Neuronal stem cell (in vitro differentiated cells): ENCODE measurements at regions not wholly inside any gene's neighbourhood (a gene's known extent, or its start where the extent isn't known, plus 50 kb on each side); places are given as distances from the start of the nearest gene placed in this dataset.

ENCODE experiments used
- DNase-seq: peaks from one replicate; pipeline ENCODE4 v3.0.0-alpha.2; 2013; ENCODE audit warnings: low spot score
- H2AFZ ChIP-seq: one replicate; pipeline ENCODE4 v1.6.1; 2013; ENCODE audit warnings: mild to moderate bottlenecking, low read length, inconsistent platforms
- H2AK5ac ChIP-seq: 2 replicates; pipeline ENCODE4 v1.6.1; 2013; ENCODE audit warnings: low read depth, mild to moderate bottlenecking, inconsistent platforms, low read length, moderate library complexity, mixed read lengths
- H2BK120ac ChIP-seq: 2 replicates; pipeline ENCODE4 v1.6.1; 2013; ENCODE audit warnings: low read depth, mild to moderate bottlenecking, inconsistent platforms, low read length, moderate library complexity, mixed read lengths
- H2BK12ac ChIP-seq: one replicate; pipeline ENCODE4 v1.6.1; 2013; ENCODE audit warnings: low read length, inconsistent platforms
- H2BK15ac ChIP-seq: 2 replicates; pipeline ENCODE4 v1.6.1; 2013; ENCODE audit warnings: mild to moderate bottlenecking, low read length, inconsistent platforms, mixed read lengths
- H2BK5ac ChIP-seq: one replicate; pipeline ENCODE4 v1.6.1; 2013; ENCODE audit warnings: inconsistent platforms, mild to moderate bottlenecking, low read length, moderate library complexity
- H3K14ac ChIP-seq: one replicate; pipeline ENCODE4 v1.6.1; 2013; ENCODE audit warnings: low read length, inconsistent platforms
- H3K18ac ChIP-seq: 2 replicates; pipeline ENCODE4 v1.6.1; 2013; ENCODE audit warnings: low read length, inconsistent platforms
- H3K23ac ChIP-seq: 2 replicates; pipeline ENCODE4 v1.6.1; 2013; ENCODE audit warnings: low read depth, mild to moderate bottlenecking, mixed read lengths, low read length, inconsistent platforms; ENCODE audit not compliant: poor library complexity
- H3K27ac ChIP-seq: replicated peaks from 3 replicates; pipeline ENCODE4 v1.5.1; 2013; ENCODE audit warnings: low read length, inconsistent platforms
- H3K27me3 ChIP-seq, 3 experiments: 2 replicates each; pipeline ENCODE4 v1.6.1; 2013; ENCODE audit warnings: low read length in 3 of 3, mild to moderate bottlenecking in 2 of 3, inconsistent platforms in 1 of 3, low read depth in 1 of 3, mixed read lengths in 1 of 3, moderate library complexity in 1 of 3; ENCODE audit not compliant: control insufficient read depth in 3 of 3, insufficient read depth in 3 of 3
- H3K36me3 ChIP-seq, 2 donors: replicated peaks in 1 of 2; 2 replicates each; pipeline ENCODE4 v1.6.1; 2013; ENCODE audit warnings: low read length in 2 of 2; ENCODE audit not compliant: control insufficient read depth in 2 of 2, insufficient read depth in 2 of 2
- H3K4ac ChIP-seq: 2 replicates; pipeline ENCODE4 v1.6.1; 2013; ENCODE audit warnings: inconsistent platforms, mild to moderate bottlenecking, low read length, moderate library complexity
- H3K4me1 ChIP-seq, 2 donors: 1 replicate in 1 of 2; 2 replicates in 1 of 2; pipeline ENCODE4 v1.6.1; 2013; ENCODE audit warnings: low read length in 2 of 2, low read depth in 1 of 2; ENCODE audit not compliant: control insufficient read depth in 2 of 2, insufficient read depth in 1 of 2
- H3K4me2 ChIP-seq: one replicate; pipeline ENCODE4 v1.6.1; 2013; ENCODE audit warnings: mild to moderate bottlenecking, low read length, inconsistent platforms; ENCODE audit not compliant: insufficient read depth, poor library complexity, severe bottlenecking
- H3K4me3 ChIP-seq, 2 donors: 2 replicates each; pipeline ENCODE4 v1.5.1; 2013; ENCODE audit warnings: low read length in 2 of 2, mild to moderate bottlenecking in 2 of 2, inconsistent platforms in 1 of 2, moderate library complexity in 1 of 2
- H3K79me1 ChIP-seq: one replicate; pipeline ENCODE4 v1.6.1; 2013; ENCODE audit warnings: low read depth, mild to moderate bottlenecking, inconsistent platforms, low read length, moderate library complexity
- H3K9ac ChIP-seq: one replicate; pipeline ENCODE4 v1.6.1; 2013; ENCODE audit warnings: mild to moderate bottlenecking, low read depth, low read length, inconsistent platforms; ENCODE audit not compliant: poor library complexity
- H3K9me3 ChIP-seq, 2 donors: replicated peaks in 1 of 2; 2 replicates each; pipeline versions ENCODE3 to v1.6.1; 2013; ENCODE audit warnings: low read length in 2 of 2, mild to moderate bottlenecking in 2 of 2, inconsistent platforms in 1 of 2, low read depth in 1 of 2, mixed read lengths in 1 of 2, moderate library complexity in 1 of 2; ENCODE audit not compliant: control insufficient read depth in 2 of 2, insufficient read depth in 1 of 2
- H4K8ac ChIP-seq: one replicate; pipeline ENCODE4 v1.6.1; 2013; ENCODE audit warnings: low read depth, mild to moderate bottlenecking, inconsistent platforms, low read length, moderate library complexity
- H4K91ac ChIP-seq: one replicate; pipeline ENCODE4 v1.6.1; 2013; ENCODE audit warnings: low read length, low read depth, mild to moderate bottlenecking, inconsistent platforms; ENCODE audit not compliant: poor library complexity
- WGBS, 2 donors: extraction: QIAGEN DNeasy Blood & Tissue Kit; methylation state at CpG; one replicate each; pipeline ENCODE4 v1.1.7; 2013; ENCODE audit warnings: missing lambda C conversion rate in 2 of 2, mixed read lengths in 1 of 2; ENCODE audit not compliant: insufficient read length in 2 of 2, insufficient replicate concordance in 1 of 2; ENCODE audit errors: extremely low coverage in 2 of 2; 5-methylcytosine and 5-hydroxymethylcytosine counted together

DNA sequence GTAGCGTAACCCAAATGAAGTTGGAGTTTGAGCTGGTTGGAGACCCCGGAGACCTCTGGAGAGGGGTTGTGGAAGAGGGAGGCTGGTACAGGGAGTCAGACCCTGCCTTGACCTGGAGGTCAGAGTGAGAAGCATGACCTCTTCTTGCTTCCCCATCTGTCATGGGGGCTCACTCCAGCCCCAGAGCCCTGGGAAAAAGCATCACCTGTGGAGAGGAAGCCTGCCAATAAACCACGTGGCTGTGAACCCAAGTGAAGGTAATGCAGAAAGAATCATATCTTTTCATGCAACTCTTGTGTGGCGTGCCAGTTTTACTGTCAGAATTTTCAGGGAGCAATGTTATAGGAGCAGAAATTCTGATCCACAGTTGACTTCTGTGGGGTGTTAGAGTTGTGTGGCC lies 178.5 kb upstream of the PRICKLE1 start:
- H3K4me3 ChIP-seq: no peak overlapping the region
- no peak overlapping the region for H3K23ac ChIP-seq
- no CpG with 5 or more reads among the region's 4 CpGs for WGBS, 2 donors
- no peaks in the 10 kb centered on the region for H3K79me1 ChIP-seq
- no peak overlapping the region for H3K4me2 ChIP-seq
- H2BK12ac ChIP-seq: no peak overlapping the region
- H3K4ac ChIP-seq: no peak overlapping the region
- no peak overlapping the region for H3K9ac ChIP-seq
- H4K91ac ChIP-seq: no peak overlapping the region
- no peaks in the 10 kb centered on the region for H3K4me1 ChIP-seq
- no peaks in the 10 kb centered on the region for H3K27me3 ChIP-seq
- H3K9me3 ChIP-seq: no peaks in the 10 kb centered on the region
- no peak overlapping the region for H2BK5ac ChIP-seq
- H2AK5ac ChIP-seq: no peak overlapping the region
- no peaks in the 10 kb centered on the region for H3K36me3 ChIP-seq
- H2BK120ac ChIP-seq: no peak overlapping the region
- H4K8ac ChIP-seq: no peak overlapping the region
- H3K18ac ChIP-seq: no peak overlapping the region
- H2AFZ ChIP-seq: no peak overlapping the region
- no peak for DNase-seq
- no peak overlapping the region for H3K14ac ChIP-seq
- no peak overlapping the region for H3K27ac ChIP-seq
- no peak overlapping the region for H2BK15ac ChIP-seq

DNA sequence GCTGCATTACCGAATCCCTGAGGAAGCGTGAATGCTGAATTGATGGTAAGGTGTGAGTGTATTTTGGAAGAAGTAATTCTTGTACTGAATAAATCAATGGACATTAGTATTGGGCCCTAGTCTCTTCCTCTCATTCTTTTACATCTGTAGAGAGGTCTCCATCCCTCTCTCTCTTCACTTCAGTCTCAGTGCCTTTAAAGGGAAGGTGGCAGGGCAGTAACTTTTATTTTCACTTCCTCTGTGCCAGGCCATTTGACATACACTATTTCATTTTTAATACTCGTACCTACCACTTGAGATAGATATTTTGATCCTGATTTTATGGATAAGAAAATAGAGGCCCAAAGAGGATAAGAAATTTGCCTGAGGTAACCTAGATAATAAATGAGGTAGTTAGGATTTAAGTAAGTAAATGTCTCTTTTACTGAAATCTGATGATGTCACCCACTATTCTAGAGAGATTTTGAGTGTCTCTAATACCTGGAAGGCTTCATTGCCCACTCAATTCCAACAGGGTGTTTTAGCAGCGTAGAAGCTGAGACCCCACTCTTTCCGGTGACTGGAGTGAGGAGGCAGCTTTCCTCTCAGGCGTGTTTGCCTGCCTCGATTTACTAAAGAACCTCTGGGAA lies 177.9 kb upstream of the PRICKLE1 start:
- Histone ChIP-seq H3K79me1 (no peaks in the 10 kb centered on the region), H2BK12ac (no peak overlapping the region), H2AFZ (no peak overlapping the region), H3K9ac (no peak overlapping the region), H3K4ac (no peak overlapping the region), H3K27ac (no peak overlapping the region), H3K23ac (no peak overlapping the region), H3K4me2 (no peak overlapping the region), H3K9me3 (no peaks in the 10 kb centered on the region), H3K4me3 (no peak overlapping the region), H3K36me3 (no peaks in the 10 kb centered on the region), H4K91ac (no peak overlapping the region), H2BK5ac (no peak overlapping the region), H4K8ac (no peak overlapping the region), H3K4me1 (no peaks in the 10 kb centered on the region), H3K27me3 (no peaks in the 10 kb centered on the region), H3K14ac (no peak overlapping the region), H2BK15ac (no peak overlapping the region), H3K18ac (no peak overlapping the region), H2BK120ac (no peak overlapping the region), H2AK5ac (no peak overlapping the region)
- WGBS, 2 donors: no CpG with 5 or more reads among the region's 7 CpGs
- no peak for DNase-seq

DNA sequence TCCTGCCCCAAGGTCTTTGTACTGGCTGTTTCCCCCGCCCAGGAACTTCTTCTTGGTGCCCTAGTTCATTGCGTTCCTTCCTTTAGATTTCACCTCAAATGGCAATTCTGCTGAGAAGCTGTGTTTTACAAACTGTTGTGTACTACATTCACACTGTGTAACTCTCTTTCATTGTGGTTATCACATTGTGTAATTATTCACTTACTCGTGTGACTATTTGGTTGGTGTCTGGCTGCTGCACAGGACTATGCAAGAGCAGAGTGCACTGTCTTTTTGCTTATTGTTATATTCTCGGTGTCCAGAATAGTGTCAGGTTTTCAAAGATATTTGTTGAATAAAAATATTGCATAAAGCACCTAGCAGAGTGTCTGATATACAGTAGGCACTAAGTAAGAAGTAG lies 177.2 kb upstream of the PRICKLE1 start:
- Histone ChIP-seq H3K4me2 (no peak overlapping the region), H2AK5ac (no peak overlapping the region), H2BK12ac (no peak overlapping the region), H4K91ac (no peak overlapping the region), H3K27ac (no peak overlapping the region), H3K79me1 (no peaks in the 10 kb centered on the region), H3K9me3 (no peaks in the 10 kb centered on the region), H3K27me3 (no peaks in the 10 kb centered on the region), H2BK5ac (no peak overlapping the region), H3K4ac (no peak overlapping the region), H3K23ac (no peak overlapping the region), H3K18ac (no peak overlapping the region), H3K4me1 (no peaks in the 10 kb centered on the region), H2AFZ (no peak overlapping the region), H2BK120ac (no peak overlapping the region), H3K4me3 (no peak overlapping the region), H3K9ac (no peak overlapping the region), H2BK15ac (no peak overlapping the region), H3K14ac (no peak overlapping the region), H4K8ac (no peak overlapping the region), H3K36me3 (no peaks in the 10 kb centered on the region)
- no peak for DNase-seq
- WGBS, 2 donors: no CpG with 5 or more reads among the region's 4 CpGs

DNA sequence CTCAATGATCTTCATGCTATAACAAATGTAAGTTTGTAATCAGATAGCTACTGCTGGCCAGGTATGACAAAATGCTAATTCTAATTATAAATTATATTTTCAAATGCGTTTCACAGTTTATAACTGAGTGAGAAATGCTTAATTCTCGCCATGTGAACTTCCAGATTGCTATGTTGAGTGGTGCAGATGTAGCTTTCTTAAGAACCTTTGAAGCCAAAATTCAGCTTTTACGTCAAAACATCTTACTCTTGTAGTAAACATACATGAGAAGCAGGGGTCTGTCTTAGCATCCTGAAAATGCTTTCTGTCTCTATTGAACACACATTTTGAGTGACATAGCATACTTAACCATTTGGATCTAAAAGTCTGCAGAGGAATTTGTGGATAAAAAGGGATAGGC lies 176.5 kb upstream of the PRICKLE1 start:
- no peak overlapping the region for H3K4me3 ChIP-seq
- no peak overlapping the region for H3K9ac ChIP-seq
- H2BK5ac ChIP-seq: no peak overlapping the region
- H3K23ac ChIP-seq: no peak overlapping the region
- H3K14ac ChIP-seq: no peak overlapping the region
- no peak overlapping the region for H2BK15ac ChIP-seq
- H3K36me3 ChIP-seq: no peaks in the 10 kb centered on the region
- no peaks in the 10 kb centered on the region for H3K79me1 ChIP-seq
- no peaks in the 10 kb centered on the region for H3K9me3 ChIP-seq
- H2AK5ac ChIP-seq: no peak overlapping the region
- H3K18ac ChIP-seq: no peak overlapping the region
- H2AFZ ChIP-seq: no peak overlapping the region
- no peak overlapping the region for H3K27ac ChIP-seq
- H4K8ac ChIP-seq: no peak overlapping the region
- no peak for DNase-seq
- no peak overlapping the region for H3K4ac ChIP-seq
- H3K4me1 ChIP-seq: no peaks in the 10 kb centered on the region
- H3K27me3 ChIP-seq: no peaks in the 10 kb centered on the region
- H2BK120ac ChIP-seq: no peak overlapping the region
- H3K4me2 ChIP-seq: no peak overlapping the region
- WGBS, 2 donors: no CpG with 5 or more reads among the region's 3 CpGs
- no peak overlapping the region for H4K91ac ChIP-seq
- H2BK12ac ChIP-seq: no peak overlapping the region
